Jurkat, Clone E6-1 (cell line): ENCODE measurements at regions not wholly inside any gene's neighbourhood (a gene's known extent, or its start where the extent isn't known, plus 50 kb on each side); places are given as distances from the start of the nearest gene placed in this dataset.

Experiments
- DNase-seq: peaks from one replicate; pipeline ENCODE4 v3.0.0-alpha.2; 2011; ENCODE audit warnings: low read depth, low spot score
- H3K4me3 ChIP-seq: 2 replicates; pipeline ENCODE4 v1.5.1; 2011; ENCODE audit warnings: mild to moderate bottlenecking, low read length, control low read depth, moderate library complexity

- no peak for DNase-seq
- no peak overlapping the region for H3K4me3 ChIP-seq
These were observed 55.0 kb downstream of the SOX4 start for GRCh38 chr6:21648475-21649050.

GRCh38 chr6:21653323-21653722 is 59.8 kb downstream of the SOX4 start:
- DNase-seq, result no peak
- no peak overlapping the region for H3K4me3 ChIP-seq

- no peak for DNase-seq
- no peak overlapping the region for H3K4me3 ChIP-seq
These were observed 60.4 kb downstream of the SOX4 start for GRCh38 chr6:21653905-21654304.

- no peak overlapping the region for H3K4me3 ChIP-seq
- no peak for DNase-seq
These were observed 60.8 kb downstream of the SOX4 start for GRCh38 chr6:21654361-21654760.

- DNase-seq, result no peak
- no peak overlapping the region for H3K4me3 ChIP-seq
These were observed 70.4 kb downstream of the SOX4 start for GRCh38 chr6:21663966-21664313.

GRCh38 chr6:21664314-21665109 is 71.0 kb downstream of the SOX4 start:
- no peak overlapping the region for H3K4me3 ChIP-seq

GRCh38 chr6:21665110-21665391 is 71.5 kb downstream of the SOX4 start:
- DNase-seq, result no peak
- H3K4me3 ChIP-seq, result no peak overlapping the region

More at GRCh38 chr6:21664314-21665109, 71.0 kb downstream of the SOX4 start:
- no peak for DNase-seq

GRCh38 chr6:21665392-21666200 is 72.0 kb downstream of the SOX4 start:
- peak overlapping the region; percentile 90 for H3K4me3 ChIP-seq

GRCh38 chr6:21666201-21666691 is 72.7 kb downstream of the SOX4 start:
- H3K4me3 ChIP-seq, result peak overlapping the region; percentile 90
- DNase-seq, result peak; percentile 16

More at GRCh38 chr6:21665392-21666200, 72.0 kb downstream of the SOX4 start:
- DNase-seq, result no peak

- DNase-seq, result no peak
- H3K4me3 ChIP-seq, result peak overlapping the region; percentile 90
These were observed 73.5 kb downstream of the SOX4 start for GRCh38 chr6:21666853-21667681.

- DNase-seq, result no peak
- H3K4me3 ChIP-seq, result no peak overlapping the region
These were observed 75.2 kb downstream of the SOX4 start for GRCh38 chr6:21668795-21669194.

- no peak overlapping the region for H3K4me3 ChIP-seq
- no peak for DNase-seq
These were observed 83.2 kb downstream of the SOX4 start for GRCh38 chr6:21676769-21677168.

GRCh38 chr6:21678990-21679389 is 85.4 kb downstream of the SOX4 start:
- DNase-seq, result no peak
- H3K4me3 ChIP-seq, result no peak overlapping the region

GRCh38 chr6:21679761-21680265 is 86.3 kb downstream of the SOX4 start:
- no peak for DNase-seq
- H3K4me3 ChIP-seq, result no peak overlapping the region

- H3K4me3 ChIP-seq, result no peak overlapping the region
- DNase-seq, result no peak
These were observed 87.1 kb downstream of the SOX4 start for GRCh38 chr6:21680611-21681010.

GRCh38 chr6:21690489-21690888 is 96.9 kb downstream of the SOX4 start:
- no peak overlapping the region for H3K4me3 ChIP-seq
- DNase-seq, result no peak

- no peak for DNase-seq
- H3K4me3 ChIP-seq, result no peak overlapping the region
These were observed 98.3 kb downstream of the SOX4 start for GRCh38 chr6:21691685-21692346.

- H3K4me3 ChIP-seq, result no peak overlapping the region
- no peak for DNase-seq
These were observed 99.2 kb downstream of the SOX4 start for GRCh38 chr6:21692721-21693120.

GRCh38 chr6:21694168-21694567 is 100.6 kb downstream of the SOX4 start:
- no peak overlapping the region for H3K4me3 ChIP-seq
- DNase-seq, result no peak
